ENCODE measurements at regions not wholly inside any gene's neighbourhood (a gene's known extent, or its start where the extent isn't known, plus 50 kb on each side); places are given as distances from the start of the nearest gene placed in this dataset.

GRCh38 chr14:53651096-53651740 lies 305.4 kb downstream of the BMP4 start:
- ChIA-PET CTCF (interaction anchor here (1.2 to 1.3 kb wide), 3 partner anchors 11 to 303 kb away, joined by 3 to 4 read pairs (median 4); no protein-coding TSS in a partner anchor), POLR2A (no interaction called here)
- TF ChIP-seq CTCF (IDR thresholded peaks at IDR 0.05; ENCODE audit: control extremely low read depth, extremely low read depth, low read depth, missing control alignments), result no peak
- no peak for DNase-seq (ENCODE audit: extremely low spot score)

GRCh38 chr14:53646925-53647324 lies 309.7 kb downstream of the BMP4 start:
- no peak for TF ChIP-seq CTCF (IDR thresholded peaks at IDR 0.05; ENCODE audit: control extremely low read depth, extremely low read depth, low read depth, missing control alignments)
- ChIA-PET CTCF (interaction anchor here (1.1 kb wide), 1 partner anchor 12 kb away, joined by 5 read pairs; no protein-coding TSS in a partner anchor), POLR2A (no interaction called here)
- no peak for DNase-seq (ENCODE audit: extremely low spot score)

GRCh38 chr14:53640695-53641094 lies 315.9 kb downstream of the BMP4 start:
- DNase-seq (ENCODE audit: extremely low spot score), result no peak
- TF ChIP-seq CTCF (IDR thresholded peaks at IDR 0.05; ENCODE audit: control extremely low read depth, extremely low read depth, low read depth, missing control alignments), result no peak
- ChIA-PET CTCF (interaction anchor here (1.0 to 1.5 kb wide), 5 partner anchors 9 to 102 kb away, joined by 3 to 4 read pairs (median 4); no protein-coding TSS in a partner anchor), POLR2A (no interaction called here)

GRCh38 chr14:53638966-53639365 lies 317.7 kb downstream of the BMP4 start:
- CTCF ChIA-PET, result interaction anchor here (0.8 to 1.5 kb wide), 4 partner anchors 9 to 49 kb away, joined by 3 to 5 read pairs (median 4); no protein-coding TSS in a partner anchor
- TF ChIP-seq CTCF (IDR thresholded peaks at IDR 0.05; ENCODE audit: control extremely low read depth, extremely low read depth, low read depth, missing control alignments), result no peak
- POLR2A ChIA-PET, result no interaction called here
- DNase-seq (ENCODE audit: extremely low spot score), result no peak

GRCh38 chr14:53634793-53635192 lies 321.8 kb downstream of the BMP4 start:
- ChIA-PET CTCF (interaction anchor here (1.1 to 4.7 kb wide), 5 partner anchors 8 to 26 kb away, joined by 4 to 15 read pairs (median 5); no protein-coding TSS in a partner anchor), POLR2A (no interaction called here)
- TF ChIP-seq CTCF (IDR thresholded peaks at IDR 0.05; ENCODE audit: control extremely low read depth, extremely low read depth, low read depth, missing control alignments), result no peak
- DNase-seq (ENCODE audit: extremely low spot score), result no peak

- no peak for DNase-seq (ENCODE audit: extremely low spot score)
- TF ChIP-seq CTCF (IDR thresholded peaks at IDR 0.05; ENCODE audit: control extremely low read depth, extremely low read depth, low read depth, missing control alignments), result no peak
- CTCF ChIA-PET, result interaction anchor here (0.7 to 4.7 kb wide), 4 partner anchors 8 to 12 kb away, joined by 3 to 15 read pairs (median 4); no protein-coding TSS in a partner anchor
- POLR2A ChIA-PET, result no interaction called here
Observed at GRCh38 chr14:53630336-53630735, 326.3 kb downstream of the BMP4 start.

All from GM10248 (cell line).